CD14-positive monocyte (primary cell): ENCODE measurements at regions not wholly inside any gene's neighbourhood (a gene's known extent, or its start where the extent isn't known, plus 50 kb on each side); places are given as distances from the start of the nearest gene placed in this dataset.
A peak's percentile ranks its signal among the peaks of the same experiment; 100 is the strongest.

ENCODE experiments used
- DNase-seq, 3 donors: peaks; one replicate each; pipeline ENCODE4 v3.0.0-alpha.2; 2011 to 2022
- H2AFZ ChIP-seq: 2 replicates; pipeline ENCODE4 v1.6.0; 2012; ENCODE audit warnings: mild to moderate bottlenecking, low read depth, low read length, inconsistent platforms; ENCODE audit not compliant: insufficient read depth, poor library complexity, severe bottlenecking
- H3K27ac ChIP-seq, 2 donors: 1 replicate in 1 of 2; 2 replicates in 1 of 2; pipeline ENCODE4 v1.5.1; 2012 to 2013; ENCODE audit warnings: low read length in 2 of 2, control low read depth in 1 of 2, inconsistent platforms in 1 of 2, low read depth in 1 of 2, mild to moderate bottlenecking in 1 of 2
- H3K27me3 ChIP-seq, 2 donors: one replicate each; pipeline versions ENCODE4 v1.6.0 to v1.6.1; 2011 to 2013; ENCODE audit warnings: low read length in 2 of 2; ENCODE audit not compliant: control insufficient read depth in 2 of 2, insufficient read depth in 2 of 2
- H3K36me3 ChIP-seq, 2 donors: replicated peaks in 1 of 2; 1 replicate in 1 of 2; 2 replicates in 1 of 2; pipeline versions ENCODE4 v1.5.1 to v1.6.1; 2012 to 2013; ENCODE audit warnings: low read length in 2 of 2, control low read depth in 1 of 2, inconsistent platforms in 1 of 2, mild to moderate bottlenecking in 1 of 2; ENCODE audit not compliant: insufficient read depth in 2 of 2, control insufficient read depth in 1 of 2
- H3K4me1 ChIP-seq, 2 donors: 1 replicate in 1 of 2; 2 replicates in 1 of 2; pipeline versions ENCODE4 v1.5.1 to v1.6.1; 2012 to 2013; ENCODE audit warnings: low read length in 2 of 2, control low read depth in 1 of 2, inconsistent platforms in 1 of 2, mild to moderate bottlenecking in 1 of 2, moderate library complexity in 1 of 2; ENCODE audit not compliant: insufficient read depth in 2 of 2, control insufficient read depth in 1 of 2
- H3K4me2 ChIP-seq: replicated peaks from 2 replicates; pipeline ENCODE3; 2012; ENCODE audit warnings: low read length, moderate library complexity, mild to moderate bottlenecking; ENCODE audit not compliant: poor library complexity, severe bottlenecking; ENCODE audit errors: extremely low read depth
- H3K4me3 ChIP-seq, 3 experiments: fragments of 200-600 bp in 1 of 3; sonication (generic) in 1 of 3; replicated peaks in 1 of 3; 1 replicate in 2 of 3; 2 replicates in 1 of 3; pipeline ENCODE4 v1.5.1; 2011 to 2013; ENCODE audit warnings: low read length in 3 of 3, mild to moderate bottlenecking in 3 of 3, control low read depth in 2 of 3, low read depth in 2 of 3, inconsistent platforms in 1 of 3, moderate library complexity in 1 of 3
- H3K79me2 ChIP-seq: 2 replicates; pipeline ENCODE4 v1.6.0; 2012; ENCODE audit warnings: mild to moderate bottlenecking, control low read depth, inconsistent platforms, low read length, moderate library complexity; ENCODE audit not compliant: insufficient read depth
- H3K9ac ChIP-seq: 2 replicates; pipeline ENCODE4 v1.6.0; 2017; ENCODE audit warnings: low read length, mild to moderate bottlenecking; ENCODE audit not compliant: insufficient read depth, poor library complexity, severe bottlenecking
- H3K9me3 ChIP-seq, 2 donors: replicated peaks in 1 of 2; 1 replicate in 1 of 2; 2 replicates in 1 of 2; pipeline versions ENCODE4 v1.5.1 to v1.6.1; 2012 to 2013; ENCODE audit warnings: low read length in 2 of 2, control low read depth in 1 of 2; ENCODE audit not compliant: control insufficient read depth in 1 of 2, insufficient read depth in 1 of 2
- H4K20me1 ChIP-seq: 2 replicates; pipeline ENCODE4 v1.6.0; 2012; ENCODE audit warnings: mild to moderate bottlenecking, low read length, control low read depth, moderate library complexity; ENCODE audit not compliant: insufficient read depth
- H3K27ac Mint-ChIP-seq, 7 donors: one replicate each; pipeline ENCODE4 v1.8.0; 2020; ENCODE audit warnings: mild to moderate bottlenecking in 7 of 7, mixed read lengths in 7 of 7, moderate library complexity in 6 of 7, inconsistent platforms in 2 of 7
- H3K27me3 Mint-ChIP-seq, 3 donors: one replicate each; pipeline ENCODE4 v1.8.0; 2021 to 2022; ENCODE audit warnings: low read depth in 3 of 3, mild to moderate bottlenecking in 3 of 3, mixed read lengths in 3 of 3, moderate library complexity in 3 of 3, inconsistent platforms in 1 of 3
- H3K36me3 Mint-ChIP-seq, 2 donors: one replicate each; pipeline ENCODE4 v1.8.0; 2020; ENCODE audit warnings: mixed read lengths in 2 of 2, inconsistent platforms in 1 of 2, mild to moderate bottlenecking in 1 of 2
- H3K4me1 Mint-ChIP-seq: one replicate; pipeline ENCODE4 v1.8.0; 2020; ENCODE audit warnings: mild to moderate bottlenecking, mixed read lengths
- H3K4me3 Mint-ChIP-seq, 2 donors: one replicate each; pipeline ENCODE4 v1.8.0; 2020; ENCODE audit warnings: mild to moderate bottlenecking in 2 of 2, mixed read lengths in 2 of 2, moderate library complexity in 1 of 2
- H3K9me3 Mint-ChIP-seq, 7 donors: one replicate each; pipeline ENCODE4 v1.8.0; 2020 to 2022; ENCODE audit warnings: mixed read lengths in 7 of 7, mild to moderate bottlenecking in 6 of 7, moderate library complexity in 6 of 7, inconsistent platforms in 2 of 7
- CTCF ChIP-seq: fragments of 200-600 bp; IDR thresholded peaks from one replicate; pipeline ENCODE4 v1.8.0; 2022; ENCODE audit warnings: antibody characterized with exemption, mild to moderate bottlenecking
- WGBS: methylation state at CpG from one replicate; pipeline ENCODE4 v1.1.5; 2013; ENCODE audit warnings: missing lambda C conversion rate; ENCODE audit not compliant: insufficient coverage; 5-methylcytosine and 5-hydroxymethylcytosine counted together
- intact Hi-C, 2 donors: fragments of 100-400 bp; cut with micrococcal nuclease; formaldehyde crosslinking; loops; one replicate each; pipeline versions ENCODE4 v1.15.0 to v1.15.1; 2023

DNA sequence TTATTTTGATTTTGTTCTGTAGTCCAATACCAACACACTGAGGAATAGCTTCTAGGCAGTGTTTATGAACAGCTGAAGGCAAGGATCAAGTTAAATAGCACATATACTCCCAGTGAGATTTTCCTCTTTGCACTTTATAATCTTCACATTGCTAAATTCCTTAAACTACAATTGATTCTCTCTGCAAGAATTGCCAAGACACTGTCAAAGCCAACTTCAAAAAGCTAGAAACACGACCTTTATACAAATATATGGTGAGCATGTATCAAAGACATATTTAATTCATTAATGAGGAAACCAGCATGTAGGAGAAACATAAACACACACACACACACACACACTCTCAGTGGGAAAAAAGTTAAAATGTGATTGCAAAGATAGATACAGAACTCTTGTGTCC is 86.4 kb upstream of the FAM9C start:
- H3K4me3 ChIP-seq = no peak overlapping the region
- H3K4me2 ChIP-seq = no peak overlapping the region
- H3K27ac Mint-ChIP-seq = peak overlapping the region in 1 of 7 donors; percentile 58
- no peaks in the 10 kb centered on the region for H4K20me1 ChIP-seq
- peaks cover 15 to 24% of the 10 kb centered on the region in 2 donors for H3K4me1 ChIP-seq
- peaks cover 0 to 25% (median 2%) of the 10 kb centered on the region in 3 donors for H3K27me3 Mint-ChIP-seq
- intact Hi-C loops = no loop called here
- peaks cover 0 to 9% (median 0%) of the 10 kb centered on the region in 7 donors for H3K9me3 Mint-ChIP-seq
- no peak overlapping the region for H3K27ac ChIP-seq
- H3K36me3 Mint-ChIP-seq = no peaks in the 10 kb centered on the region
- H3K27me3 ChIP-seq = peaks cover 0 to 23% of the 10 kb centered on the region in 2 donors
- H3K36me3 ChIP-seq = no peaks in the 10 kb centered on the region
- H3K79me2 ChIP-seq = no peaks in the 10 kb centered on the region
- no peak for TF ChIP-seq CTCF
- no peak overlapping the region for H3K4me3 Mint-ChIP-seq
- WGBS = no CpG with 5 or more reads among the region's 1 CpG
- DNase-seq = no peak
- peaks cover 18% of the 10 kb centered on the region for H3K4me1 Mint-ChIP-seq
- no peak overlapping the region for H2AFZ ChIP-seq
- no peak overlapping the region for H3K9ac ChIP-seq
- no peaks in the 10 kb centered on the region for H3K9me3 ChIP-seq

GRCh38 chrX:13128104-13128503 is 83.7 kb upstream of the FAM9C start:
- Mint-ChIP-seq H3K4me3 (peak overlapping the region in 1 of 2 donors; percentile 35), H3K27me3 (peaks cover 0 to 37% (median 2%) of the 10 kb centered on the region in 3 donors), H3K27ac (peak overlapping the region; percentile 44 to 93 (median 87)), H3K4me1 (peaks cover 27% of the 10 kb centered on the region), H3K36me3 (no peaks in the 10 kb centered on the region), H3K9me3 (peaks cover 0 to 5% (median 0%) of the 10 kb centered on the region in 7 donors)
- Histone ChIP-seq H3K9ac (no peak overlapping the region), H3K9me3 (no peaks in the 10 kb centered on the region), H3K27ac (peak overlapping the region in 1 of 2 donors; percentile 64), H3K4me2 (peak overlapping the region; percentile 28), H3K27me3 (peaks cover 0 to 32% of the 10 kb centered on the region in 2 donors), H4K20me1 (no peaks in the 10 kb centered on the region), H3K79me2 (no peaks in the 10 kb centered on the region), H3K36me3 (no peaks in the 10 kb centered on the region), H3K4me3 (no peak overlapping the region), H3K4me1 (peaks cover 15 to 24% of the 10 kb centered on the region in 2 donors), H2AFZ (no peak overlapping the region)
- intact Hi-C loops = no loop called here
- TF ChIP-seq CTCF = no peak
- DNase-seq = peak; percentile 63 to 80 (median 69)
